ENCODE measurements at regions not wholly inside any gene's neighbourhood (a gene's known extent, or its start where the extent isn't known, plus 50 kb on each side); places are given as distances from the start of the nearest gene placed in this dataset.
"Not testable (repeated sequence)": the region's sequence is repeated elsewhere in the genome, so short reads cannot be mapped to it uniquely, and the experiment has no call there.

- H3K4me3 ChIP-seq (ENCODE audit: low read depth, low read length); FAIRE-seq; H3K36me3 ChIP-seq (ENCODE audit: control insufficient read depth, insufficient read depth, low read length); H3K27me3 ChIP-seq (ENCODE audit: control insufficient read depth, insufficient read depth, low read length): not testable (repeated sequence)
- peak; percentile 33 for DNase-seq (ENCODE audit: low read depth)
These were observed 205.2 kb upstream of the PLGLB2 start for GRCh38 chr2:87542599-87543174.

- FAIRE-seq; H3K36me3 ChIP-seq (ENCODE audit: control insufficient read depth, insufficient read depth, low read length); H3K4me3 ChIP-seq (ENCODE audit: low read depth, low read length); DNase-seq (ENCODE audit: low read depth); H3K27me3 ChIP-seq (ENCODE audit: control insufficient read depth, insufficient read depth, low read length): not testable (repeated sequence)
These were observed 204.1 kb upstream of the PLGLB2 start for GRCh38 chr2:87543797-87544196.

DNA sequence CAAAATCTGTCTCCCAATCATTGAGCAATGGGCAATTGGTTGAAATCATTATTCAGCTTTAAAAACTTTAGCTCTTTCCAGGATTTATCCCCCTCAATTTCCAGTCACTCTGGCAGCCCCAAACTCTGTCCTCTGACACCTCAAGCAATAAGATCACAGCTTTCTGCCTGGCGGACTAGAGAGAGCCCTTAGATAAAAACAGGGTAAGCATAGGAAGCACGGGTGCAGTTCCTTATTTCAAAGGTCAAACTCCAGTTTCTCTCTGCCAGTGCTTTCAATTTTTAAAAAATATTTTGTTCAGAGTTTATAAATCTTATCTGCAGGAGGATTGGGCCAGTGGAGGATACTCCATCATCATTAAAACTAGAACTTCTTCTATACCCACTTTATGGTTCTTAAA, 200.8 kb upstream of the PLGLB2 start:
- H3K36me3 ChIP-seq (ENCODE audit: control insufficient read depth, insufficient read depth, low read length); FAIRE-seq; H3K4me3 ChIP-seq (ENCODE audit: low read depth, low read length); H3K27me3 ChIP-seq (ENCODE audit: control insufficient read depth, insufficient read depth, low read length); DNase-seq (ENCODE audit: low read depth): not testable (repeated sequence)

DNA sequence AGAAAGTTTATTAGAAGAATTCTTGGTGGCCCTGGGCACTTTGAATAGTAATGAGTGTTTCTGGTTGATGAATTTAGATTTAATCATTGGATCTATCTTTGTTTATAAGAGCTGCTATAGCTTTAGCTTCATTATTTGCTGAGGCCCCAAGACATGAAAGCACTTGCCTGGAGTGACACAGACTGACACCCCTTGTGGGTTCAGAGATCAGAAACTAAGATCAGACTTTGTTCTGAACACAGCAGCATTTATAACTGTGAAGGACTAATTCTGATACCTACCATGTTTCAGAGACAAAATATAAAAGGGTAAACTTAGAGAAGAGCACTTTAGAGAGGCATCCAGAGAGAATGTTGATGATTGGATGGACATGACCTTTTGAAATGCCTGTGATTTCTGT, 199.9 kb upstream of the PLGLB2 start:
- H3K4me3 ChIP-seq (ENCODE audit: low read depth, low read length); DNase-seq (ENCODE audit: low read depth); FAIRE-seq; H3K27me3 ChIP-seq (ENCODE audit: control insufficient read depth, insufficient read depth, low read length); H3K36me3 ChIP-seq (ENCODE audit: control insufficient read depth, insufficient read depth, low read length): not testable (repeated sequence)

GRCh38 chr2:87548681-87549536, 199.0 kb upstream of the PLGLB2 start:
- DNase-seq (ENCODE audit: low read depth); H3K4me3 ChIP-seq (ENCODE audit: low read depth, low read length); FAIRE-seq; H3K36me3 ChIP-seq (ENCODE audit: control insufficient read depth, insufficient read depth, low read length); H3K27me3 ChIP-seq (ENCODE audit: control insufficient read depth, insufficient read depth, low read length): not testable (repeated sequence)

GRCh38 chr2:87549561-87550202, 198.2 kb upstream of the PLGLB2 start:
- not testable (repeated sequence) for H3K4me3 ChIP-seq (ENCODE audit: low read depth, low read length); DNase-seq (ENCODE audit: low read depth); FAIRE-seq

DNA sequence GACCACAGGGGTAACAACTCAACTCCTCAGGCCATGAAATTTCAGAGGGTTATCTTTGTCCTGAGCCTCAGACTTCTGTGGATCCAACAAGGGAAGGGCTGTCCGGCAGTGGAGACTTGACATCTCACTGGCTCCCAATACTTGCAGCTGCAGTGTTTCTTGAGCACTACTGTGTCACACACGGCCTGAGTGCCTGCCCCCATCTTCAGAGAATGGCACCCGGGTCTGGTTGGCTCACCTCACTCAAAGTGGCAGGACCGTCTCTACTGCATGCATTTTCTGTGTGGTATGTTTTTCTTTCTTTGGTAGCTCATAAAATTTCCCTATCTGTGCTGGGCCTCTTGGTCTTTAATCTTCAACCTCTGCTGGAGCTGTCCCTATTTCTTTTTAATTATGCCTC, 193.2 kb upstream of the PLGLB2 start:
- not testable (repeated sequence) for H3K4me3 ChIP-seq (ENCODE audit: low read depth, low read length); H3K36me3 ChIP-seq (ENCODE audit: control insufficient read depth, insufficient read depth, low read length); DNase-seq (ENCODE audit: low read depth); H3K27me3 ChIP-seq (ENCODE audit: control insufficient read depth, insufficient read depth, low read length); FAIRE-seq

More at GRCh38 chr2:87549561-87550202, 198.2 kb upstream of the PLGLB2 start:
- not testable (repeated sequence) for H3K27me3 ChIP-seq (ENCODE audit: control insufficient read depth, insufficient read depth, low read length); H3K36me3 ChIP-seq (ENCODE audit: control insufficient read depth, insufficient read depth, low read length)

GRCh38 chr2:87555082-87555481, 192.8 kb upstream of the PLGLB2 start:
- not testable (repeated sequence) for H3K36me3 ChIP-seq (ENCODE audit: control insufficient read depth, insufficient read depth, low read length); H3K4me3 ChIP-seq (ENCODE audit: low read depth, low read length); H3K27me3 ChIP-seq (ENCODE audit: control insufficient read depth, insufficient read depth, low read length); FAIRE-seq; DNase-seq (ENCODE audit: low read depth)

- FAIRE-seq; DNase-seq (ENCODE audit: low read depth); H3K4me3 ChIP-seq (ENCODE audit: low read depth, low read length); H3K36me3 ChIP-seq (ENCODE audit: control insufficient read depth, insufficient read depth, low read length); H3K27me3 ChIP-seq (ENCODE audit: control insufficient read depth, insufficient read depth, low read length): not testable (repeated sequence)
These were observed 188.9 kb upstream of the PLGLB2 start for GRCh38 chr2:87559001-87559400.

- not testable (repeated sequence) for DNase-seq (ENCODE audit: low read depth); H3K36me3 ChIP-seq (ENCODE audit: control insufficient read depth, insufficient read depth, low read length); H3K4me3 ChIP-seq (ENCODE audit: low read depth, low read length); FAIRE-seq; H3K27me3 ChIP-seq (ENCODE audit: control insufficient read depth, insufficient read depth, low read length)
These were observed 188.2 kb upstream of the PLGLB2 start for GRCh38 chr2:87559735-87560134.

- not testable (repeated sequence) for DNase-seq (ENCODE audit: low read depth)
These were observed 182.8 kb upstream of the PLGLB2 start for GRCh38 chr2:87565116-87565515.

GRCh38 chr2:87566531-87566930, 181.4 kb upstream of the PLGLB2 start:
- not testable (repeated sequence) for DNase-seq (ENCODE audit: low read depth); H3K36me3 ChIP-seq (ENCODE audit: control insufficient read depth, insufficient read depth, low read length); H3K27me3 ChIP-seq (ENCODE audit: control insufficient read depth, insufficient read depth, low read length); FAIRE-seq; H3K4me3 ChIP-seq (ENCODE audit: low read depth, low read length)

More at GRCh38 chr2:87565116-87565515, 182.8 kb upstream of the PLGLB2 start:
- H3K4me3 ChIP-seq (ENCODE audit: low read depth, low read length); H3K27me3 ChIP-seq (ENCODE audit: control insufficient read depth, insufficient read depth, low read length); H3K36me3 ChIP-seq (ENCODE audit: control insufficient read depth, insufficient read depth, low read length); FAIRE-seq: not testable (repeated sequence)

GRCh38 chr2:87567093-87567492, 180.8 kb upstream of the PLGLB2 start:
- H3K27me3 ChIP-seq (ENCODE audit: control insufficient read depth, insufficient read depth, low read length), result not testable (repeated sequence)

GRCh38 chr2:87567912-87568311, 180.0 kb upstream of the PLGLB2 start:
- DNase-seq (ENCODE audit: low read depth); H3K27me3 ChIP-seq (ENCODE audit: control insufficient read depth, insufficient read depth, low read length); H3K36me3 ChIP-seq (ENCODE audit: control insufficient read depth, insufficient read depth, low read length); H3K4me3 ChIP-seq (ENCODE audit: low read depth, low read length); FAIRE-seq: not testable (repeated sequence)

More at GRCh38 chr2:87567093-87567492, 180.8 kb upstream of the PLGLB2 start:
- FAIRE-seq; H3K4me3 ChIP-seq (ENCODE audit: low read depth, low read length); H3K36me3 ChIP-seq (ENCODE audit: control insufficient read depth, insufficient read depth, low read length); DNase-seq (ENCODE audit: low read depth): not testable (repeated sequence)

Data from bronchial epithelial cell (primary cell).